ENCODE measurements at regions not wholly inside any gene's neighbourhood (a gene's known extent, or its start where the extent isn't known, plus 50 kb on each side); places are given as distances from the start of the nearest gene placed in this dataset.
A peak's percentile ranks its signal among the peaks of the same experiment; 100 is the strongest.
"Not testable (repeated sequence)": the region's sequence is repeated elsewhere in the genome, so short reads cannot be mapped to it uniquely, and the experiment has no call there.

GRCh38 chr2:185279999-185280398 is 458.6 kb upstream of the FSIP2 start:
- peak; percentile 23 for TF ChIP-seq CTCF (IDR thresholded peaks at IDR 0.05; ENCODE audit: insufficient read depth, low read length, severe bottlenecking)
- Histone ChIP-seq H3K4me3 (ENCODE audit: low read depth, low read length) (no peak overlapping the region), H3K27me3 (ENCODE audit: control insufficient read depth, insufficient read depth, low read length) (no peaks in the 10 kb centered on the region), H3K36me3 (ENCODE audit: control insufficient read depth, insufficient read depth, low read length) (no peaks in the 10 kb centered on the region)
- no peak for FAIRE-seq
- peak; percentile 35 for DNase-seq (ENCODE audit: low read depth)

DNA sequence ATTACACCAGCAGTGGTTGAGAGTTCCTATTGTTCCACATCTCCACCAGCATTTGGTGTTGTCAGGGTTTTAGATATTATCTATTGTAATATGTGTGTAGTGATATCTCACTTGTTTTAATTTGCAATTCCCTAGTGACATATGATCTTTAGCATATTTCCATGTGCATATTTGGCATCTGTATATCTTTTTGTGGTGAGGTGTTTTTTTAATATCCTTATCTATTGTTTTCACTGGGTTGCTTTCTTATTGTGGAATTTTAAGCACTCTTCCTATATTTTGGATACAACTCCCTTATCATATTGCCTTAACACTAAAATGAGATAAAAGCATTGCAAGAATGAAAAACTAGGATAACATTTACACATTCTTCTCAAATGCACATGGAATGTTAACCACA is 453.9 kb upstream of the FSIP2 start:
- no peak for TF ChIP-seq CTCF (IDR thresholded peaks at IDR 0.05; ENCODE audit: insufficient read depth, low read length, severe bottlenecking)
- DNase-seq (ENCODE audit: low read depth) (no peak), FAIRE-seq (no peak)
- no peak overlapping the region for H3K4me3 ChIP-seq (ENCODE audit: low read depth, low read length)
- no peaks in the 10 kb centered on the region for H3K36me3 ChIP-seq (ENCODE audit: control insufficient read depth, insufficient read depth, low read length)
- no peaks in the 10 kb centered on the region for H3K27me3 ChIP-seq (ENCODE audit: control insufficient read depth, insufficient read depth, low read length)

DNA sequence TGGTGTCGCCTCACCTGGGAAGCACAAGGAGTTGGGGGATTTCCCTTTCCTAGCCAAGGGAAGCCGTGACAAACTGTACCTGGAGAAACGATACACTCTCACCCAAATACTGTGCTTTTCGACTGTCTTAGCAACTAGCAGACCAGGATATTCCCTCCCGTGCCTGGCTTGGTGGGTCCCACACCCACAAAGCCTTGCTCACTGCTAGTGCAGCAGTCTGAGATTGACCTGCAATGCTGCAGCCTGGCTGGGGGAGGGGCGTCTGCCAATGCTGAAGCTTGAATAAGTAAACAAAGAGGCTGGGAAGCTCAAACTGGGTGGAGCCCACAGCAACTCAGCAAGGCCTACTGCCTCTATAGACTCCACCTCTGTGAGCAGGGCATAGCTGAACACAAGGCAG is 448.6 kb upstream of the FSIP2 start:
- not testable (repeated sequence) for DNase-seq (ENCODE audit: low read depth); H3K4me3 ChIP-seq (ENCODE audit: low read depth, low read length); H3K36me3 ChIP-seq (ENCODE audit: control insufficient read depth, insufficient read depth, low read length); FAIRE-seq; H3K27me3 ChIP-seq (ENCODE audit: control insufficient read depth, insufficient read depth, low read length)

DNA sequence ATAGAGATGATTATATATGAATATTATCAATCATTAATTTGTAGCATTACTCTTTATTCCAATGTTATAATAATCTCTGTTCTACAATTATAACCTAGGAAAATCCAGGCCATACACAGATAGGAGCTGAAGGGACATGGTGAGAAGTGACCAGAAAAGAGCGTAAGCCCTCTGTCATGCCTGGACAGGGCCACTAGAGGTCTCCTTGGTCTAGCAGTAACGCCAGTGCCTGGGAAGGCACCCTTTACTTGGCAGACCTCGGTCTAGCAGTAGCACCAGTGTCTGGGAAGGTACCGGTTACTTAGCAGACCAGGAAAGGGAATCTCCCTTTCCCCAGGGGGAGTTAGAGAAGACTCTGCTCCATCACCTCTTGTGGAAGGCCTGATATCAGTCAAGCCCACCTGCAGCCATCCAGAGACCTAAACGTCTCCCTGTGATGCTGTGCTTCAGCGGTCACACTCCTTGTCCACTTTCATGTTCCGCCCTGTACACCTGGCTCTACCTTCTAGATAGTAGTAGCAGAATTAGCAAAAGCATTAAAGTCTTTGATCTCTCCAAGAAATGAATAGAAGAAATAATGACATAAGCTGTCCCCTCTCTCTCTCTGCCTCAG is 447.5 kb upstream of the FSIP2 start:
- DNase-seq (ENCODE audit: low read depth) (peak; percentile 55), FAIRE-seq (no peak)
- H3K27me3 ChIP-seq (ENCODE audit: control insufficient read depth, insufficient read depth, low read length), result no peaks in the 10 kb centered on the region
- H3K36me3 ChIP-seq (ENCODE audit: control insufficient read depth, insufficient read depth, low read length), result no peaks in the 10 kb centered on the region
- peak; percentile 90 for TF ChIP-seq CTCF (IDR thresholded peaks at IDR 0.05; ENCODE audit: insufficient read depth, low read length, severe bottlenecking)
- H3K4me3 ChIP-seq (ENCODE audit: low read depth, low read length), result no peak overlapping the region

DNA sequence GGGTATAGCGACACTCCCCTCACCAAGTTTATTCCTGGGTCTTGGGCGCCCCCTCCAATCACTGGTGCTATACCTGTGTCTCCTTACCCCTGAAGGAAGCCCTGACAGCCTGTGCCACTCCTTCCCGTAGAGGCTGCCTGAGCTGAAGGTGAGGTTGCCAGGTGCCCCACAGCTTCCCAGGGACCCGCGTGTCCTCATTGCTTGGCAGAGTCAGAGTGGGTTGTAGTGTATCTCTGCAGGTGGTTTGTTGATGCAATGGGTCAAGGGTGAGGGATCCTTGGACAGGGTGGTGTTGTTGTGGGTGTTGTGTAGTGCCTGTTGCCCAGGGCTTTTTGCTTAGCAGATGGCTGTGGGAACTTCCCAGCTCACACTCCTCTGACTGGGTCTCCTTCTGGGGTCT is 438.7 kb upstream of the FSIP2 start:
- Histone ChIP-seq H3K27me3 (ENCODE audit: control insufficient read depth, insufficient read depth, low read length) (no peaks in the 10 kb centered on the region), H3K36me3 (ENCODE audit: control insufficient read depth, insufficient read depth, low read length) (no peaks in the 10 kb centered on the region), H3K4me3 (ENCODE audit: low read depth, low read length) (no peak overlapping the region)
- DNase-seq (ENCODE audit: low read depth), result no peak
- no peak for TF ChIP-seq CTCF (IDR thresholded peaks at IDR 0.05; ENCODE audit: insufficient read depth, low read length, severe bottlenecking)
- FAIRE-seq, result peak; percentile 68

GRCh38 chr2:185306119-185306518 is 432.5 kb upstream of the FSIP2 start:
- Histone ChIP-seq H3K36me3 (ENCODE audit: control insufficient read depth, insufficient read depth, low read length) (no peaks in the 10 kb centered on the region), H3K4me3 (ENCODE audit: low read depth, low read length) (no peak overlapping the region), H3K27me3 (ENCODE audit: control insufficient read depth, insufficient read depth, low read length) (no peaks in the 10 kb centered on the region)
- TF ChIP-seq CTCF (IDR thresholded peaks at IDR 0.05; ENCODE audit: insufficient read depth, low read length, severe bottlenecking), result no peak
- FAIRE-seq, result no peak
- no peak for DNase-seq (ENCODE audit: low read depth)

All from bronchial epithelial cell (primary cell).